ENCODE measurements at regions not wholly inside any gene's neighbourhood (a gene's known extent, or its start where the extent isn't known, plus 50 kb on each side); places are given as distances from the start of the nearest gene placed in this dataset.
A peak's percentile ranks its signal among the peaks of the same experiment; 100 is the strongest.

- no peaks in the 10 kb centered on the region for H3K36me3 ChIP-seq (ENCODE audit: control insufficient read depth in 4 of 4, insufficient read depth in 4 of 4, low read length in 3 of 4)
- H3K27me3 ChIP-seq (replicated peaks in 2 of 5; ENCODE audit: control insufficient read depth in 4 of 5, insufficient read depth in 5 of 5, low read length in 4 of 5): peaks cover 22 to 100% (median 55%) of the 10 kb centered on the region in 5 experiments
- ChIA-PET CTCF (interaction anchor here (1.1 to 12.5 kb wide), 11 partner anchors 12 to 153 kb away, joined by 3 to 87 read pairs (median 5); no protein-coding TSS in a partner anchor), POLR2A (interaction anchor here (0.6 kb wide), 1 partner anchor 169 kb away, joined by 4 read pairs; no protein-coding TSS in a partner anchor)
- no peaks in the 10 kb centered on the region for H3K9me3 ChIP-seq (ENCODE audit: control extremely low read depth in 1 of 5, control insufficient read depth in 4 of 5, insufficient read depth in 2 of 5, low read depth in 1 of 5, low read length in 4 of 5)
- H3K27ac ChIP-seq (ENCODE audit: insufficient read depth in 1 of 2, low read depth in 1 of 2, low read length in 2 of 2, poor library complexity in 1 of 2, severe bottlenecking in 2 of 2): no peak overlapping the region
- peak overlapping the region in 1 of 7 experiments; percentile 59 for H3K4me3 ChIP-seq (ENCODE audit: control insufficient read depth in 1 of 7, extremely low read depth in 1 of 7, insufficient read depth in 4 of 7, low read depth in 2 of 7, low read length in 6 of 7)
- 19% methylated on average over 7 of the region's 8 CpGs for WGBS (ENCODE audit: insufficient coverage)
- no peak for DNase-seq
- peaks cover 0 to 20% (median 16%) of the 10 kb centered on the region in 4 experiments for H3K4me1 ChIP-seq (ENCODE audit: control extremely low read depth in 1 of 4, control insufficient read depth in 4 of 4, insufficient read depth in 4 of 4, low read length in 3 of 4)
These were observed 61.6 kb upstream of the LBX1 start for GRCh38 chr10:101290881-101291280.

DNA sequence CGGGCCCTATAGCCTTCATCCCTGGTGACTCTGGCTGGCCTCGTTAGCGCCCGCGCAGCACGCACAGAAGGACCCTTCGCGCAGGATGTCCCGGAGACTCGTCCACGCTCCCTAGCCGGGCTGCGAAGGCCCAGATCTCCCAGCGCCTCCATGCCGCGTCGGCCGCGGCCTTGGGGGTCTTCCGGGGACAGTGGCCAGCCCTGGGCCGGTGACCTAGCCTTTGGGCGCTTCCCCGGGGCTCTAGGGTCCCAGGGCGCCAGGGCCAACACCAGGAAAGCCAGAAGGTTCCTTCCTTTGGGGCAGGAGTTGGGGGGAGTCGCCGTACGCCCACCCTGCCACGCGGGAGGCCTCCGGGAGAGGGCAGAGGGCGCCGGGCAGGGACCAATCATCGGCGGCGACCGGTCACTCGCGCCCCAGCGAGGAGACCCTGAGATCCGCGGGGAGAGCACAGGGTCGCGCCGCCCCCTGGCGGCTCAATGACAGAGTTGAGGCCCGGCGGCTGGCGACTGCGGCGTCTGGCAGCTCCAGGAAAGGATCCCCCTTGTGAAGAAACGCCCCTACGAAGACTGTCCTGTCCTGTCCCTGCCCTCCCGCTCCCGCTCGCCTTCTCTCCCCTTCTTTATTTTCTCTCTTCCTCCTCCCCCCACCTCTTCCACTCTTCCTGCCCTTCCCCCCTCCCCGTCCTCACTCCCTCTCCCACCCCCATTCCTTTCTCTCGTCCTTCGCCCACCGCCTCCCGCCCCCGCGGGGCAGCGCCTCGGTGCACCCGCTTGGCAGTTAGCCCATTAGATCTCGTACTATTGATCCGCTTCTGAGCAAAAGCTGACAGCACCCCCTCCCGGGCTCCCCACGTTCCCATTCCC is 62.3 kb upstream of the LBX1 start:
- Histone ChIP-seq H3K4me3 (ENCODE audit: control insufficient read depth in 1 of 7, extremely low read depth in 1 of 7, insufficient read depth in 4 of 7, low read depth in 2 of 7, low read length in 6 of 7) (peak overlapping the region in 4 of 7 experiments; percentile 46 to 68 (median 56)), H3K27me3 (replicated peaks in 2 of 5; ENCODE audit: control insufficient read depth in 4 of 5, insufficient read depth in 5 of 5, low read length in 4 of 5) (peaks cover 21 to 100% (median 55%) of the 10 kb centered on the region in 5 experiments), H3K36me3 (ENCODE audit: control insufficient read depth in 4 of 4, insufficient read depth in 4 of 4, low read length in 3 of 4) (no peaks in the 10 kb centered on the region), H3K4me1 (ENCODE audit: control extremely low read depth in 1 of 4, control insufficient read depth in 4 of 4, insufficient read depth in 4 of 4, low read length in 3 of 4) (peaks cover 0 to 20% (median 16%) of the 10 kb centered on the region in 4 experiments), H3K9me3 (ENCODE audit: control extremely low read depth in 1 of 5, control insufficient read depth in 4 of 5, insufficient read depth in 2 of 5, low read depth in 1 of 5, low read length in 4 of 5) (no peaks in the 10 kb centered on the region), H3K27ac (ENCODE audit: insufficient read depth in 1 of 2, low read depth in 1 of 2, low read length in 2 of 2, poor library complexity in 1 of 2, severe bottlenecking in 2 of 2) (no peak overlapping the region)
- ChIA-PET POLR2A (no interaction called here), CTCF (interaction anchor here (0.6 to 12.5 kb wide), 16 partner anchors 8 to 175 kb away, joined by 3 to 87 read pairs (median 4); no protein-coding TSS in a partner anchor)
- WGBS (ENCODE audit: insufficient coverage): 1% methylated on average over 62 of the region's 69 CpGs
- peak; percentile 44 to 64 (median 57) for DNase-seq

DNA sequence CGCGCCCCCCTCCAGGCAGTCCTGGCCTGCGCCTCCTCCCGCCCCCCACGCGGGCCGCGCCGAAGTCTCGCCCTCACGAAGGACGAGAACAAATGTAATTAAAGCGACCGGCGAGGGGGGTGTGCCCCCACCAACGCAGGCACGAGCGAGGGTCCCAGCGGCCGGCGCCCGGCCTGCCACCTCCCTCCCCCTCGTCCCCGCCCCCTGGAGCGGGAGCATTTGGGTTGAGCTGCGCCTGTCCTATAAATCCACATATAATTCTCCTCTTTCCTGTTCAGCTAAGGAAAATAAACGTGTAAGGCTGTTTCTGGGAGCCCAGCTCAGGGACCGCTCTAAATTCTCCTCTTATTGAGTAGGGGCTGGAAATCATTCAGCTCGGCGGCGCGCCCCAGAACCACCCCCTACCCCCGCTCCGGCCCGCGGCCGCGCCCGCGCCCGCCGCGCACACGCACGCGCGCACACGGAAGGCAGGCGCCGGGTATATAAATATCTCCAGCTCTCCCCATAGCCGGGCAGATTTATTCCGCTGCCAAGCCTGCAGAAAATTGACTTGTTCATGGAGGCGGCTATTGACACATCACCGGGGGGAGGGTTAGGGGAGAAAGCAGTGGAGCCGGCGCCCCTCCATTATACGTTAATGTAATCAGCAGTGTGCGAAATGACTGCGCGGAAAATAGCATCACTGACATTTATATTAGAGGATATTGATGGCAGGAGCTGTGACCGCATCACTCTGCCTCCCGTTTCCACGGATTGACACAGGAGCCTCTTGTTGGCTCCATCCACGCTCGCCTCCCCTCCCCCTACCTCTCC is 61.6 kb upstream of the BTRC start:
- Histone ChIP-seq H3K4me1 (ENCODE audit: control extremely low read depth in 1 of 4, control insufficient read depth in 4 of 4, insufficient read depth in 4 of 4, low read length in 3 of 4) (peaks cover 0 to 20% (median 16%) of the 10 kb centered on the region in 4 experiments), H3K4me3 (ENCODE audit: control insufficient read depth in 1 of 7, extremely low read depth in 1 of 7, insufficient read depth in 4 of 7, low read depth in 2 of 7, low read length in 6 of 7) (peak overlapping the region in 6 of 7 experiments; percentile 29 to 68 (median 51)), H3K9me3 (ENCODE audit: control extremely low read depth in 1 of 5, control insufficient read depth in 4 of 5, insufficient read depth in 2 of 5, low read depth in 1 of 5, low read length in 4 of 5) (no peaks in the 10 kb centered on the region), H3K27me3 (replicated peaks in 2 of 5; ENCODE audit: control insufficient read depth in 4 of 5, insufficient read depth in 5 of 5, low read length in 4 of 5) (peaks cover 19 to 100% (median 51%) of the 10 kb centered on the region in 5 experiments), H3K36me3 (ENCODE audit: control insufficient read depth in 4 of 4, insufficient read depth in 4 of 4, low read length in 3 of 4) (no peaks in the 10 kb centered on the region), H3K27ac (ENCODE audit: insufficient read depth in 1 of 2, low read depth in 1 of 2, low read length in 2 of 2, poor library complexity in 1 of 2, severe bottlenecking in 2 of 2) (no peak overlapping the region)
- POLR2A ChIA-PET: no interaction called here
- 0% methylated on average over 30 of the region's 65 CpGs for WGBS (ENCODE audit: insufficient coverage)
- CTCF ChIA-PET: interaction anchor here (0.6 to 12.5 kb wide), 17 partner anchors 7 to 175 kb away, joined by 3 to 87 read pairs (median 4); no protein-coding TSS in a partner anchor
- peak in 2 of 3 donors; percentile 48 to 59 for DNase-seq

- H3K36me3 ChIP-seq (ENCODE audit: control insufficient read depth in 4 of 4, insufficient read depth in 4 of 4, low read length in 3 of 4): no peaks in the 10 kb centered on the region
- no peak for DNase-seq
- H3K9me3 ChIP-seq (ENCODE audit: control extremely low read depth in 1 of 5, control insufficient read depth in 4 of 5, insufficient read depth in 2 of 5, low read depth in 1 of 5, low read length in 4 of 5): no peaks in the 10 kb centered on the region
- peaks cover 19 to 99% (median 45%) of the 10 kb centered on the region in 5 experiments for H3K27me3 ChIP-seq (replicated peaks in 2 of 5; ENCODE audit: control insufficient read depth in 4 of 5, insufficient read depth in 5 of 5, low read length in 4 of 5)
- no peak overlapping the region for H3K27ac ChIP-seq (ENCODE audit: insufficient read depth in 1 of 2, low read depth in 1 of 2, low read length in 2 of 2, poor library complexity in 1 of 2, severe bottlenecking in 2 of 2)
- POLR2A ChIA-PET: no interaction called here
- 49% methylated on average over 13 of the region's 17 CpGs for WGBS (ENCODE audit: insufficient coverage)
- H3K4me3 ChIP-seq (ENCODE audit: control insufficient read depth in 1 of 7, extremely low read depth in 1 of 7, insufficient read depth in 4 of 7, low read depth in 2 of 7, low read length in 6 of 7): peak overlapping the region in 1 of 7 experiments; percentile 68
- H3K4me1 ChIP-seq (ENCODE audit: control extremely low read depth in 1 of 4, control insufficient read depth in 4 of 4, insufficient read depth in 4 of 4, low read length in 3 of 4): peaks cover 0 to 20% (median 16%) of the 10 kb centered on the region in 4 experiments
- CTCF ChIA-PET: interaction anchor here (1.3 to 12.5 kb wide), 8 partner anchors 9 to 150 kb away, joined by 3 to 87 read pairs (median 6); no protein-coding TSS in a partner anchor
These were observed 60.8 kb upstream of the BTRC start for GRCh38 chr10:101293007-101293723.

DNA sequence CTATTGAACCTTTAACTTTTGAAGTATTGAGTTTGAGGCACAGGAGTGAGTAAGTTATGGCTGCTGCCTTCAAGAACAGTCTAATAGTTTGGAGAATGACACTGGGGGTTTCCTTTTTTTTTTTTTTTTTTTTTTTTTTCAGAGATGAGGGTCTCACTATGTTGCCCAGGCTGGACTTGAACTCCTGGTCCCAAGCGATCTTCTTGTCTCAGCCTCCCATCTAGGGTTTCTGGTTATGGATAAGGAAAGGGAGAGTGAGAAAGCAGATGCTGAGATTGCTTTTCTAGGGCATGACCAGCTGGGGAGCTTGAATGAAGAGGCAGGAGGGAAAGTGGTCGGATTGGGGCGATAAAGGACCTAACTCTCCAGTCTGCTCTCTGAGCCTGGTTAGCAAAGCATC is 59.9 kb upstream of the BTRC start:
- Histone ChIP-seq H3K27me3 (replicated peaks in 2 of 5; ENCODE audit: control insufficient read depth in 4 of 5, insufficient read depth in 5 of 5, low read length in 4 of 5) (peaks cover 19 to 99% (median 42%) of the 10 kb centered on the region in 5 experiments), H3K4me1 (ENCODE audit: control extremely low read depth in 1 of 4, control insufficient read depth in 4 of 4, insufficient read depth in 4 of 4, low read length in 3 of 4) (peaks cover 0 to 20% (median 16%) of the 10 kb centered on the region in 4 experiments), H3K27ac (ENCODE audit: insufficient read depth in 1 of 2, low read depth in 1 of 2, low read length in 2 of 2, poor library complexity in 1 of 2, severe bottlenecking in 2 of 2) (no peak overlapping the region), H3K4me3 (ENCODE audit: control insufficient read depth in 1 of 7, extremely low read depth in 1 of 7, insufficient read depth in 4 of 7, low read depth in 2 of 7, low read length in 6 of 7) (no peak overlapping the region), H3K9me3 (ENCODE audit: control extremely low read depth in 1 of 5, control insufficient read depth in 4 of 5, insufficient read depth in 2 of 5, low read depth in 1 of 5, low read length in 4 of 5) (no peaks in the 10 kb centered on the region), H3K36me3 (ENCODE audit: control insufficient read depth in 4 of 4, insufficient read depth in 4 of 4, low read length in 3 of 4) (no peaks in the 10 kb centered on the region)
- ChIA-PET CTCF (interaction anchor here (1.4 to 12.5 kb wide), 4 partner anchors 9 to 150 kb away, joined by 4 to 87 read pairs (median 6); no protein-coding TSS in a partner anchor), POLR2A (no interaction called here)
- 100% methylated on average over 2 of the region's 3 CpGs for whole genome bisulfite sequencing (ENCODE audit: insufficient coverage)
- no peak for DNase-seq

GRCh38 chr10:101295261-101295660 is 58.7 kb upstream of the BTRC start:
- 95% methylated on average over 4 of the region's 4 CpGs for WGBS (ENCODE audit: insufficient coverage)
- H3K27me3 ChIP-seq (replicated peaks in 2 of 5; ENCODE audit: control insufficient read depth in 4 of 5, insufficient read depth in 5 of 5, low read length in 4 of 5): peaks cover 18 to 97% (median 34%) of the 10 kb centered on the region in 5 experiments
- H3K4me3 ChIP-seq (ENCODE audit: control insufficient read depth in 1 of 7, extremely low read depth in 1 of 7, insufficient read depth in 4 of 7, low read depth in 2 of 7, low read length in 6 of 7): no peak overlapping the region
- ChIA-PET CTCF (interaction anchor here (0.8 to 1.7 kb wide), 7 partner anchors 17 to 275 kb away, joined by 3 to 6 read pairs (median 3); no protein-coding TSS in a partner anchor), POLR2A (no interaction called here)
- H3K4me1 ChIP-seq (ENCODE audit: control extremely low read depth in 1 of 4, control insufficient read depth in 4 of 4, insufficient read depth in 4 of 4, low read length in 3 of 4): peaks cover 0 to 20% (median 16%) of the 10 kb centered on the region in 4 experiments
- H3K9me3 ChIP-seq (ENCODE audit: control extremely low read depth in 1 of 5, control insufficient read depth in 4 of 5, insufficient read depth in 2 of 5, low read depth in 1 of 5, low read length in 4 of 5): no peaks in the 10 kb centered on the region
- DNase-seq: no peak
- H3K36me3 ChIP-seq (ENCODE audit: control insufficient read depth in 4 of 4, insufficient read depth in 4 of 4, low read length in 3 of 4): no peaks in the 10 kb centered on the region
- H3K27ac ChIP-seq (ENCODE audit: insufficient read depth in 1 of 2, low read depth in 1 of 2, low read length in 2 of 2, poor library complexity in 1 of 2, severe bottlenecking in 2 of 2): no peak overlapping the region

All from common myeloid progenitor, CD34-positive (primary cell).